ENCODE measurements at regions not wholly inside any gene's neighbourhood (a gene's known extent, or its start where the extent isn't known, plus 50 kb on each side); places are given as distances from the start of the nearest gene placed in this dataset.
"Not testable (repeated sequence)": the region's sequence is repeated elsewhere in the genome, so short reads cannot be mapped to it uniquely, and the experiment has no call there.

DNA sequence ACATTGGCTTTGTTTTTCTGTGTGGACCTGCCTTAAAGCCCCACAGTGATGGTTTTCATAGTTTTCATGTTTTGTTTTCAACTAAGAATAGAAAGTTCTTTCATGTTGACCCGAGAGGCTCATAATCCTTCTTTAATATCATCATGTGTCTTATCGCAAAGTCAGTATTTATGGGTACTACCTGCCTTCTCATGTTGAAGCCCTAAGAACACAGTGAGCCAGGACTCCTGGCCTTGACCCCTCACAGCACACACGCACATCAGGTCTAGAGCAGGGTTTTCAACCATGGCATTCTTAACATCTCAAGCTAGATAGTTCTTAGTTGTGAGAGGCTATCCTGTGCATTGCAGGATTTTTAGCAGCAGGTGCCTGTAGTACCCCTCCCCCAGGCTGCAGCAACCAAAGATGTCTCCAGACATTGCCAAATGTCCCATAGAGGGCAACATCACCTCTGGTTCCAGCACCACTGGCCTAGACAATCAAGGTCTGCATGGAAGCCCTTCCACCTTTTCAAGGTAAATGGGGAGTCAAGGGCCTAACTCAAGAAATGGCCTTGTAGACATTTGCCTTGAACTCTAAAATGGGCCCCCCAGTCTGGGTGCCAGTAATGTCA is 118.3 kb downstream of the MTHFS start:
- Mint-ChIP-seq H3K36me3 (ENCODE audit: unreplicated experiment) (no peaks in the 10 kb centered on the region), H3K27ac (ENCODE audit: unreplicated experiment) (no peak overlapping the region), H3K4me1 (ENCODE audit: unreplicated experiment) (no peaks in the 10 kb centered on the region), H3K4me3 (ENCODE audit: unreplicated experiment) (no peak overlapping the region), H3K27me3 (ENCODE audit: unreplicated experiment) (peaks cover 3% of the 10 kb centered on the region), H3K9me3 (ENCODE audit: unreplicated experiment) (peaks cover 23% of the 10 kb centered on the region)
- TF ChIP-seq, protein P1, sequence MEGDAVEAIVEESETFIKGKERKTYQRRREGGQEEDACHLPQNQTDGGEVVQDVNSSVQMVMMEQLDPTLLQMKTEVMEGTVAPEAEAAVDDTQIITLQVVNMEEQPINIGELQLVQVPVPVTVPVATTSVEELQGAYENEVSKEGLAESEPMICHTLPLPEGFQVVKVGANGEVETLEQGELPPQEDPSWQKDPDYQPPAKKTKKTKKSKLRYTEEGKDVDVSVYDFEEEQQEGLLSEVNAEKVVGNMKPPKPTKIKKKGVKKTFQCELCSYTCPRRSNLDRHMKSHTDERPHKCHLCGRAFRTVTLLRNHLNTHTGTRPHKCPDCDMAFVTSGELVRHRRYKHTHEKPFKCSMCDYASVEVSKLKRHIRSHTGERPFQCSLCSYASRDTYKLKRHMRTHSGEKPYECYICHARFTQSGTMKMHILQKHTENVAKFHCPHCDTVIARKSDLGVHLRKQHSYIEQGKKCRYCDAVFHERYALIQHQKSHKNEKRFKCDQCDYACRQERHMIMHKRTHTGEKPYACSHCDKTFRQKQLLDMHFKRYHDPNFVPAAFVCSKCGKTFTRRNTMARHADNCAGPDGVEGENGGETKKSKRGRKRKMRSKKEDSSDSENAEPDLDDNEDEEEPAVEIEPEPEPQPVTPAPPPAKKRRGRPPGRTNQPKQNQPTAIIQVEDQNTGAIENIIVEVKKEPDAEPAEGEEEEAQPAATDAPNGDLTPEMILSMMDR (IDR thresholded peaks at IDR 0.05), result no peak
- DNase-seq (ENCODE audit: extremely low spot score, unreplicated experiment), result peak; percentile 48

DNA sequence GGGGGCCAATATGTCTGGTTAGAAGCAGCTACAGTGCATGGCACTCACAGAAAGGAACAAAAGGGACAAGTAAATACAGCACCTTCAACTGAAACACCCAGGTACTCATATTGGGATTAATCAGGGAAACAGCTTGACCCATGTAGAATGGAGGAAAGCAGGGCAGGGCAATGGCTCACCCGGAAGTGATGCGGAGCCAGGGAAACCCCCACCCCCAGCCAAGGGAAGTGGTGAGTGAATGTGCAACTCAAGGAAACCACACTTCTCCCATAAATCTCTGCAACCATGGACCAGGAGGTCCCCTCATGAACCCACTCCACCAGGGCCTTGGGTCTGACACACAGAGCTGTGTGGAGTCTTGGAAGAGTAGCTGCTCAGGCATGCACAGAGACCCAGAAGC is 117.1 kb downstream of the MTHFS start:
- H3K36me3 Mint-ChIP-seq (ENCODE audit: unreplicated experiment), result no peaks in the 10 kb centered on the region
- H3K27ac Mint-ChIP-seq (ENCODE audit: unreplicated experiment), result no peak overlapping the region
- H3K4me3 Mint-ChIP-seq (ENCODE audit: unreplicated experiment), result no peak overlapping the region
- no peaks in the 10 kb centered on the region for H3K4me1 Mint-ChIP-seq (ENCODE audit: unreplicated experiment)
- DNase-seq (ENCODE audit: extremely low spot score, unreplicated experiment), result peak; percentile 48
- H3K9me3 Mint-ChIP-seq (ENCODE audit: unreplicated experiment), result peaks cover 26% of the 10 kb centered on the region
- peaks cover 5% of the 10 kb centered on the region for H3K27me3 Mint-ChIP-seq (ENCODE audit: unreplicated experiment)
- TF ChIP-seq, protein P1 (IDR thresholded peaks at IDR 0.05), result no peak

DNA sequence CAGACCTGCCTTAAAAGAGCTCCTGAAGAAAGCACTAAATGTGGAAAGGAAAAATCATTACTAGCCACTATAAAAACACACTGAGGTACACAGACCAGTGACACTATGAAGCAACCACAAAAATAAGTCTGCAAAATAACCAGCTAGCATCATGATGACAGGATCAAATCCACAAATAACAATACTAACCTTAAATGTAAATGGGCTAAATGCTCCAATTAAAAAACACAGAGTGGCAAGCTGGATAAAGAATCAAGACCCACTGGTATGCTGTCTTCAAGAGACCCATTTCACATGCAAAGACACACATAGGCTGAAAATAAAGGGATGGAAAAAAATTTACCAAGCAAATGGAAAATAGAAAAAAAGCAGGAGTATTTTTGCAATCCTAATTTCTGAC is 114.5 kb downstream of the MTHFS start:
- H3K27ac Mint-ChIP-seq (ENCODE audit: unreplicated experiment); H3K4me3 Mint-ChIP-seq (ENCODE audit: unreplicated experiment): not testable (repeated sequence)

More for the DNA sequence above, 114.5 kb downstream of the MTHFS start:
- H3K27me3 Mint-ChIP-seq (ENCODE audit: unreplicated experiment); DNase-seq (ENCODE audit: extremely low spot score, unreplicated experiment); H3K36me3 Mint-ChIP-seq (ENCODE audit: unreplicated experiment); H3K4me1 Mint-ChIP-seq (ENCODE audit: unreplicated experiment): not testable (repeated sequence)
- H3K9me3 Mint-ChIP-seq (ENCODE audit: unreplicated experiment), result peaks cover 26% of the 10 kb centered on the region

Data from osteocyte (in vitro differentiated cells).